Spleen (tissue), 11 donors: ENCODE measurements at regions not wholly inside any gene's neighbourhood (a gene's known extent, or its start where the extent isn't known, plus 50 kb on each side); places are given as distances from the start of the nearest gene placed in this dataset.

Experiments
- DNase-seq: peaks from one replicate; pipeline ENCODE4 v3.0.0-alpha.2; 2020
- H3K27ac ChIP-seq, 8 donors: fragments of 200-600 bp; sonication (generic) in 7 of 8; 1 replicate in 4 of 8; 2 replicates in 4 of 8; pipeline versions ENCODE4 v1.5.0 to v1.8.0; 2016 to 2021; ENCODE audit warnings: inconsistent platforms in 4 of 8, mild to moderate bottlenecking in 4 of 8, moderate library complexity in 1 of 8
- H3K27me3 ChIP-seq, 7 donors: fragments of 200-600 bp; sonication (generic) in 6 of 7; replicated peaks in 1 of 7; 1 replicate in 4 of 7; 2 replicates in 3 of 7; pipeline versions ENCODE4 v1.5.0 to v1.8.0; 2016 to 2021; ENCODE audit warnings: inconsistent platforms in 3 of 7, mild to moderate bottlenecking in 1 of 7
- H3K36me3 ChIP-seq, 6 donors: fragments of 200-600 bp; sonication (generic) in 5 of 6; 1 replicate in 4 of 6; 2 replicates in 2 of 6; pipeline versions ENCODE4 v1.5.0 to v1.8.0; 2016 to 2021; ENCODE audit warnings: inconsistent platforms in 2 of 6
- H3K4me1 ChIP-seq, 6 donors: fragments of 200-600 bp; sonication (generic) in 5 of 6; 1 replicate in 3 of 6; 2 replicates in 3 of 6; pipeline versions ENCODE4 v1.5.0 to v1.8.0; 2016 to 2021; ENCODE audit warnings: inconsistent platforms in 3 of 6
- H3K4me3 ChIP-seq, 8 donors: fragments of 200-600 bp; sonication (generic) in 7 of 8; 1 replicate in 4 of 8; 2 replicates in 4 of 8; pipeline versions ENCODE4 v1.5.0 to v1.8.0; 2016 to 2021; ENCODE audit warnings: inconsistent platforms in 4 of 8, mild to moderate bottlenecking in 4 of 8, moderate library complexity in 2 of 8
- H3K9me3 ChIP-seq, 8 donors: fragments of 200-600 bp; sonication (generic) in 7 of 8; 1 replicate in 4 of 8; 2 replicates in 4 of 8; pipeline versions ENCODE4 v1.5.0 to v1.8.0; 2016 to 2021; ENCODE audit warnings: inconsistent platforms in 4 of 8
- POLR2A ChIP-seq, 3 donors: fragments of 450-650 bp; IDR thresholded peaks; one replicate each; pipeline ENCODE4 v1.5.1; 2017; ENCODE audit warnings: antibody characterized with exemption in 3 of 3, mild to moderate bottlenecking in 1 of 3
- POLR2AphosphoS5 ChIP-seq, 3 donors: sonication (generic); formaldehyde crosslinking; IDR thresholded peaks; one replicate each; pipeline ENCODE4 v1.5.1; 2017; ENCODE audit warnings: antibody characterized with exemption in 3 of 3
- WGBS, 5 donors: extraction: QIAGEN DNeasy Blood & Tissue Kit in 3 of 5; methylation state at CpG; one replicate each; pipeline versions ENCODE4 v1.1.5 to v1.1.7; 2013 to 2018; 5-methylcytosine and 5-hydroxymethylcytosine counted together
- intact Hi-C: fragments of 100-400 bp; cut with DNase I; formaldehyde crosslinking; loops from one replicate; pipeline ENCODE4 v1.15.0; 2023; ENCODE audit warnings: low total_unique reads
- TF ChIP-seq, protein P1 (sequence below), 11 experiments: fragments of 200-600 bp in 7 of 11; fragments of 450-650 bp in 4 of 11; sonication (generic) in 4 of 11; IDR thresholded peaks in 8 of 11; conservative IDR thresholded peaks in 3 of 11; 1 replicate in 7 of 11; 2 replicates in 4 of 11; pipeline versions ENCODE4 v1.4.0 to v1.8.0; 2016 to 2021; ENCODE audit warnings: antibody characterized with exemption in 11 of 11, inconsistent platforms in 4 of 11, mild to moderate bottlenecking in 1 of 11
- donor health status: healthy with polysubstance abuse.
- donor health status: DM: no; HTN: no; CAD: no; lungs with moderate emphysema.
- donor health status: DM: no; HTN: no; CAD: no.
- donor health status: Bipolar disorder and iron deficiency.
- donor health status: healthy.
- donor health status: DM: no; HTN: no; CAD: no.
- donor health status: DM: yes; HTN: yes; CAD: no.

DNA sequence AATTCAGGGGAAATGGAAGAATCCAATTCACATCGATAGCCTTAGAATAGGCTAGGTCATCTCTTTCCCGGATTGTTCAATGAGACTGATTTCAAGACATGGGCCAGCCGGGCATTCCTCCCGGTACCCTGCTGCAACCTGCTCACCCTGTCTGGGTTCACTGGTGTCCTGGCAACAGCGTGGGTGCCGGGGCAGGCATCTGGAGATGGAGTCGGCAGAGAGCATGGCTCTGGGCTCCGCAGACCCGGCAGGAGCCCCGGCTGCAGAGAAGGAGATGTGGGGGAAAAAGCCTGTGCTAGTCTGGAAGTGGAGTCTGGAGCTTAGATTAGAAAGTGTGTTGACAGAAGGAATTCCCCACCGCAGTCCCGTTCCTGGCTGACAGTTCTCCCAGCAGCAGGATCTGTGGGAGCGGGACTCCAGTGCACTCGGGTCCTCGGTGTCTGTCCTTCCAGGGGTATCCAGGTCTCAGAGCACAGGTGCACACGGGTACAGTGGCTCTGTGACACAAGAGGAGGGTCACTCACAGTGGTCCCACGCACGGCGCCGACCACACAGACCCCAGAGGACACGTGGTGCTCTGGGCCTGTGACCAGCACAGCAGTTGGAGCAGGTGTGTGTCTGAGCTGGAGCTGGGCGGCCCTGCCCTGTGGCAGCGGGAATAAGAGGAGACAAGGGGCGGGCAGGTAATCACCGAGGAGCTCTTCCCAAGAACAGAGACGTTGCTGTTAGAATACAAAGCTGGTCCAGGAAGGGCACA lies 65.7 kb upstream of the PITRM1 start:
- DNase-seq = no peak
- TF ChIP-seq, protein P1, sequence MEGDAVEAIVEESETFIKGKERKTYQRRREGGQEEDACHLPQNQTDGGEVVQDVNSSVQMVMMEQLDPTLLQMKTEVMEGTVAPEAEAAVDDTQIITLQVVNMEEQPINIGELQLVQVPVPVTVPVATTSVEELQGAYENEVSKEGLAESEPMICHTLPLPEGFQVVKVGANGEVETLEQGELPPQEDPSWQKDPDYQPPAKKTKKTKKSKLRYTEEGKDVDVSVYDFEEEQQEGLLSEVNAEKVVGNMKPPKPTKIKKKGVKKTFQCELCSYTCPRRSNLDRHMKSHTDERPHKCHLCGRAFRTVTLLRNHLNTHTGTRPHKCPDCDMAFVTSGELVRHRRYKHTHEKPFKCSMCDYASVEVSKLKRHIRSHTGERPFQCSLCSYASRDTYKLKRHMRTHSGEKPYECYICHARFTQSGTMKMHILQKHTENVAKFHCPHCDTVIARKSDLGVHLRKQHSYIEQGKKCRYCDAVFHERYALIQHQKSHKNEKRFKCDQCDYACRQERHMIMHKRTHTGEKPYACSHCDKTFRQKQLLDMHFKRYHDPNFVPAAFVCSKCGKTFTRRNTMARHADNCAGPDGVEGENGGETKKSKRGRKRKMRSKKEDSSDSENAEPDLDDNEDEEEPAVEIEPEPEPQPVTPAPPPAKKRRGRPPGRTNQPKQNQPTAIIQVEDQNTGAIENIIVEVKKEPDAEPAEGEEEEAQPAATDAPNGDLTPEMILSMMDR (IDR thresholded peaks at IDR 0.05 in 8 of 11, conservative IDR thresholded peaks at IDR 0.05 in 3 of 11) = no peak
- no peak for TF ChIP-seq POLR2A (IDR thresholded peaks at IDR 0.05)
- TF ChIP-seq POLR2AphosphoS5 (IDR thresholded peaks at IDR 0.05) = no peak
- intact Hi-C loops = loop anchor here (5.0 to 10.0 kb wide), 3 partner anchors 537 to 1529 kb away; no protein-coding TSS in a partner anchor
- 81 to 88% (median 85%) methylated on average over 19 to 26 of the region's 26 CpGs for WGBS, 5 donors
- H3K4me1 ChIP-seq = peaks cover 0 to 16% (median 10%) of the 10 kb centered on the region in 6 donors
- peaks cover 0 to 13% (median 0%) of the 10 kb centered on the region in 7 donors for H3K27me3 ChIP-seq
- no peak overlapping the region for H3K27ac ChIP-seq
- H3K36me3 ChIP-seq = no peaks in the 10 kb centered on the region
- H3K4me3 ChIP-seq = no peak overlapping the region
- H3K9me3 ChIP-seq = no peaks in the 10 kb centered on the region

GRCh38 chr10:3237530-3237929 lies 64.9 kb upstream of the PITRM1 start:
- WGBS, 5 donors = 92 to 95% (median 94%) methylated on average over 13 of the region's 13 CpGs
- DNase-seq = no peak
- intact Hi-C loops = loop anchor here (5.0 to 10.0 kb wide), 3 partner anchors 537 to 1530 kb away; no protein-coding TSS in a partner anchor

DNA sequence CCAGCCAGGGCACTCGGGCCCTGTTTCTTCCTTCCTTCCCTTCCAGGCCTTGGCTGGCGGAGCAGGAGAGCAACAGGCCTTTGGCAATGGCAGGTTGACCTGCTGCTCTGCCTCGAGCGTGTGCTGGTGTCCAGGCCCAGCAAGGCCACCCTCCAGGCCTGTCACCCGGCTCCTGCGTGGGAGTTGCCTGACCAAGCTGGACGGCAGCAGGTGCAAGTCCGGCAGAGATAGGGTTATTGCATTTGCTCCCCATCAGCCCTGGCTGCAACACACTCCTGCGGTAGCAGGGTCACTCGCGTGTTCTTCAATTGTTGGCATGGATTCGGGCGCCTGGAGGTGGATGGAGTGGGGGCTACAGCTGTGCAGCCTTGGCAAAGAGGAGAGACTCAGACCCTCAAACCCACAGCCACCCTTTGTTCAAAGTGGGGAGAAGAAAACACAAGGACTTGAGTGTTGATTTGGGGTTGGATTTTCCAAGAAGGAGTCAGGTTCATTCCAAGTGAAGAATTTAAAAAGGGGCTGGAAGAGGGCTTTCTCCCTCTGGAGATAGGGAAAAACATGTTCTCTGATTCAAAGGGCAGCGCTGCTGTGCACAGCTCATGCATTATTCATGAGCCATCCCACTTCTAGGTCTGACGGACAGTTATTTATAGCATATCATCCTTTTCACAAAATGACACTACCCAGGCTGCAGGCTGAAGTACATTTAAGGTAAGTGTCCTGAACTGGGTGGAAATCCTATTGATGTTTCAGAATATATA lies 64.2 kb upstream of the PITRM1 start:
- Histone ChIP-seq H3K27me3 (peaks cover 0 to 13% (median 0%) of the 10 kb centered on the region in 7 donors), H3K36me3 (no peaks in the 10 kb centered on the region), H3K9me3 (no peaks in the 10 kb centered on the region), H3K27ac (no peak overlapping the region), H3K4me1 (peaks cover 0 to 16% (median 10%) of the 10 kb centered on the region in 6 donors), H3K4me3 (no peak overlapping the region)
- intact Hi-C loops = loop anchor here (5.0 to 10.0 kb wide), 3 partner anchors 538 to 1530 kb away; no protein-coding TSS in a partner anchor
- TF ChIP-seq POLR2A (IDR thresholded peaks at IDR 0.05) = no peak
- TF ChIP-seq, protein P1 (IDR thresholded peaks at IDR 0.05 in 8 of 11, conservative IDR thresholded peaks at IDR 0.05 in 3 of 11) = no peak
- no peak for TF ChIP-seq POLR2AphosphoS5 (IDR thresholded peaks at IDR 0.05)
- DNase-seq = no peak
- WGBS, 5 donors = 76 to 91% (median 86%) methylated on average over 12 to 15 of the region's 15 CpGs

More at GRCh38 chr10:3237530-3237929, 64.9 kb upstream of the PITRM1 start:
- TF ChIP-seq, protein P1 (IDR thresholded peaks at IDR 0.05 in 8 of 11, conservative IDR thresholded peaks at IDR 0.05 in 3 of 11) = no peak
- no peak for TF ChIP-seq POLR2A (IDR thresholded peaks at IDR 0.05)
- TF ChIP-seq POLR2AphosphoS5 (IDR thresholded peaks at IDR 0.05) = no peak
- H3K4me3 ChIP-seq = no peak overlapping the region
- no peak overlapping the region for H3K27ac ChIP-seq
- H3K36me3 ChIP-seq = no peaks in the 10 kb centered on the region
- H3K4me1 ChIP-seq = peaks cover 0 to 16% (median 10%) of the 10 kb centered on the region in 6 donors
- peaks cover 0 to 13% (median 0%) of the 10 kb centered on the region in 7 donors for H3K27me3 ChIP-seq
- no peaks in the 10 kb centered on the region for H3K9me3 ChIP-seq
